Breast epithelium (tissue), 3 donors: ENCODE measurements at regions not wholly inside any gene's neighbourhood (a gene's known extent, or its start where the extent isn't known, plus 50 kb on each side); places are given as distances from the start of the nearest gene placed in this dataset.

Source experiments
- POLR2A ChIP-seq: fragments of 450-650 bp; IDR thresholded peaks from one replicate; pipeline ENCODE4 v1.6.1; 2016; ENCODE audit warnings: antibody characterized with exemption, mild to moderate bottlenecking, moderate library complexity
- TF ChIP-seq, protein P1 (sequence below), 3 donors: fragments of 450-650 bp; IDR thresholded peaks; one replicate each; pipeline ENCODE4 v1.5.1; 2016 to 2017; ENCODE audit warnings: antibody characterized with exemption in 3 of 3, mild to moderate bottlenecking in 3 of 3, moderate library complexity in 3 of 3

GRCh38 chr14:83455561-83455960 lies 1921.9 kb upstream of the SEL1L start:
- no peak for TF ChIP-seq POLR2A
- TF ChIP-seq, protein P1, sequence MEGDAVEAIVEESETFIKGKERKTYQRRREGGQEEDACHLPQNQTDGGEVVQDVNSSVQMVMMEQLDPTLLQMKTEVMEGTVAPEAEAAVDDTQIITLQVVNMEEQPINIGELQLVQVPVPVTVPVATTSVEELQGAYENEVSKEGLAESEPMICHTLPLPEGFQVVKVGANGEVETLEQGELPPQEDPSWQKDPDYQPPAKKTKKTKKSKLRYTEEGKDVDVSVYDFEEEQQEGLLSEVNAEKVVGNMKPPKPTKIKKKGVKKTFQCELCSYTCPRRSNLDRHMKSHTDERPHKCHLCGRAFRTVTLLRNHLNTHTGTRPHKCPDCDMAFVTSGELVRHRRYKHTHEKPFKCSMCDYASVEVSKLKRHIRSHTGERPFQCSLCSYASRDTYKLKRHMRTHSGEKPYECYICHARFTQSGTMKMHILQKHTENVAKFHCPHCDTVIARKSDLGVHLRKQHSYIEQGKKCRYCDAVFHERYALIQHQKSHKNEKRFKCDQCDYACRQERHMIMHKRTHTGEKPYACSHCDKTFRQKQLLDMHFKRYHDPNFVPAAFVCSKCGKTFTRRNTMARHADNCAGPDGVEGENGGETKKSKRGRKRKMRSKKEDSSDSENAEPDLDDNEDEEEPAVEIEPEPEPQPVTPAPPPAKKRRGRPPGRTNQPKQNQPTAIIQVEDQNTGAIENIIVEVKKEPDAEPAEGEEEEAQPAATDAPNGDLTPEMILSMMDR (IDR thresholded peaks at IDR 0.05) = no peak
